RWPE2 (cell line): ENCODE measurements at regions not wholly inside any gene's neighbourhood (a gene's known extent, or its start where the extent isn't known, plus 50 kb on each side); places are given as distances from the start of the nearest gene placed in this dataset.
"Not testable (repeated sequence)": the region's sequence is repeated elsewhere in the genome, so short reads cannot be mapped to it uniquely, and the experiment has no call there.

ENCODE experiments used
- ATAC-seq: fragments of 200-7000 bp; cut with Tn5 transposase; 3 replicates; pipeline ENCODE4 v1.9.1; 2021; ENCODE audit warnings: low read depth
- DNase-seq: peaks from one replicate; pipeline ENCODE4 v3.0.0-alpha.2; 2020; ENCODE audit warnings: low spot score
- H3K27ac ChIP-seq: fragments of 450-650 bp; 2 replicates; pipeline ENCODE4 v1.5.1; 2017; ENCODE audit warnings: mild to moderate bottlenecking; ENCODE audit not compliant: poor library complexity, severe bottlenecking
- H3K27me3 ChIP-seq: fragments of 250-450 bp; sonication (Bioruptor Pico); 2 replicates; pipeline ENCODE4 v1.5.1; 2021; ENCODE audit warnings: mild to moderate bottlenecking, moderate library complexity; ENCODE audit not compliant: insufficient read depth, poor library complexity, severe bottlenecking
- H3K36me3 ChIP-seq: fragments of 250-450 bp; sonication (Bioruptor Pico); 2 replicates; pipeline ENCODE4 v1.5.1; 2020; ENCODE audit warnings: low read depth, mild to moderate bottlenecking, moderate library complexity
- H3K4me1 ChIP-seq: fragments of 250-450 bp; sonication (Bioruptor Pico); 2 replicates; pipeline ENCODE4 v1.5.1; 2021; ENCODE audit warnings: mild to moderate bottlenecking, moderate library complexity; ENCODE audit not compliant: insufficient read depth, poor library complexity, severe bottlenecking
- H3K4me3 ChIP-seq: fragments of 250-450 bp; sonication (Bioruptor Pico); 2 replicates; pipeline ENCODE4 v1.5.1; 2021; ENCODE audit warnings: mild to moderate bottlenecking, moderate library complexity; ENCODE audit not compliant: severe bottlenecking
- H3K9me3 ChIP-seq: fragments of 250-450 bp; sonication (Bioruptor Pico); 2 replicates; pipeline ENCODE4 v1.5.1; 2021; ENCODE audit warnings: mild to moderate bottlenecking, moderate library complexity; ENCODE audit not compliant: severe bottlenecking
- TF ChIP-seq, protein P1 (sequence below): fragments of 450-650 bp; IDR thresholded peaks from one replicate; pipeline ENCODE4 v1.5.1; 2017; ENCODE audit warnings: mild to moderate bottlenecking, moderate library complexity; ENCODE audit not compliant: poor library complexity, severe bottlenecking

DNA sequence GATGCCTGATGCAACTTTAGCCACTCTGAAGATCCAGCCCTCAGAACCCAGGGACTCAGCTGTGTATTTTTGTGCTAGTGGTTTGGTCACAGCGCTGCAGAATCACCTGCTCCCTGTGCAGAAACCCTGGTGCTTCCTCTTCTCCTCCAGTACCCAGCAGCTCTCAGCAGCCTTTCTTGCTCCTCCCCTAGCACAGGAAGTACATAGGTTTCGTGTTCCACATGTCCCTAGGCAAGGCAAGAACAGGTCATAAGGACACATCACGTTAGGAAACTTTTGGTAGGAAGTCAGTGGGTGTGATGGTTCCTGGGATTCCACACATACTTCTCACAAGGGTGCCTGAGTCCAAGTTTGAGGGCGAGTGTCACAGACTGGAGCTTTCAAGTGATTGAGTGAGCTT is 167.9 kb upstream of the PRSS1 start:
- TF ChIP-seq, protein P1, sequence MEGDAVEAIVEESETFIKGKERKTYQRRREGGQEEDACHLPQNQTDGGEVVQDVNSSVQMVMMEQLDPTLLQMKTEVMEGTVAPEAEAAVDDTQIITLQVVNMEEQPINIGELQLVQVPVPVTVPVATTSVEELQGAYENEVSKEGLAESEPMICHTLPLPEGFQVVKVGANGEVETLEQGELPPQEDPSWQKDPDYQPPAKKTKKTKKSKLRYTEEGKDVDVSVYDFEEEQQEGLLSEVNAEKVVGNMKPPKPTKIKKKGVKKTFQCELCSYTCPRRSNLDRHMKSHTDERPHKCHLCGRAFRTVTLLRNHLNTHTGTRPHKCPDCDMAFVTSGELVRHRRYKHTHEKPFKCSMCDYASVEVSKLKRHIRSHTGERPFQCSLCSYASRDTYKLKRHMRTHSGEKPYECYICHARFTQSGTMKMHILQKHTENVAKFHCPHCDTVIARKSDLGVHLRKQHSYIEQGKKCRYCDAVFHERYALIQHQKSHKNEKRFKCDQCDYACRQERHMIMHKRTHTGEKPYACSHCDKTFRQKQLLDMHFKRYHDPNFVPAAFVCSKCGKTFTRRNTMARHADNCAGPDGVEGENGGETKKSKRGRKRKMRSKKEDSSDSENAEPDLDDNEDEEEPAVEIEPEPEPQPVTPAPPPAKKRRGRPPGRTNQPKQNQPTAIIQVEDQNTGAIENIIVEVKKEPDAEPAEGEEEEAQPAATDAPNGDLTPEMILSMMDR, result no peak
- DNase-seq (no peak), ATAC-seq (peak; percentile 61)
- no peaks in the 10 kb centered on the region for H3K9me3 ChIP-seq
- peak overlapping the region; percentile 16 for H3K27ac ChIP-seq
- H3K36me3 ChIP-seq, result no peaks in the 10 kb centered on the region
- H3K4me3 ChIP-seq, result no peak overlapping the region
- no peaks in the 10 kb centered on the region for H3K27me3 ChIP-seq
- peaks cover 27% of the 10 kb centered on the region for H3K4me1 ChIP-seq

DNA sequence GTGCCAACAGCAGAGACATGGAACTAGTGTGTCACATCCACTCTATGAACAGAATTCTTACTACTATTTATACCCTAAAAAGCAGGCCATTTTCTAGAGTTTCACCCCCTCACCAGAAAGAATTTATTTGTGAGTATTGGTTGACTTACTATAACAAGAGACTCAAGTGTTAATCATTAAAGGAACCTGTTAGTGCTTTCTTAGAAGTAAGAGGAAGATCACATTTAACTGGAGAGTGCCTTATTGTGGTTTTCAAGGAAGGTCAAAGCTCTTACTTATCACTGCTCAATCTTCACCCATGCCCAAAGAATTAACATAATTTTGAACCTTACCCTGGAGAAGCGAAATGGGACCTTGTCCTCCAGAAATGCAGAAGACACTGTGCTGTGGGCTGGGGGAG is 169.3 kb upstream of the PRSS1 start:
- Histone ChIP-seq H3K36me3 (no peaks in the 10 kb centered on the region), H3K4me3 (no peak overlapping the region), H3K9me3 (no peaks in the 10 kb centered on the region), H3K27ac (no peak overlapping the region), H3K27me3 (no peaks in the 10 kb centered on the region), H3K4me1 (peaks cover 27% of the 10 kb centered on the region)
- TF ChIP-seq, protein P1, result no peak
- ATAC-seq (no peak), DNase-seq (no peak)

DNA sequence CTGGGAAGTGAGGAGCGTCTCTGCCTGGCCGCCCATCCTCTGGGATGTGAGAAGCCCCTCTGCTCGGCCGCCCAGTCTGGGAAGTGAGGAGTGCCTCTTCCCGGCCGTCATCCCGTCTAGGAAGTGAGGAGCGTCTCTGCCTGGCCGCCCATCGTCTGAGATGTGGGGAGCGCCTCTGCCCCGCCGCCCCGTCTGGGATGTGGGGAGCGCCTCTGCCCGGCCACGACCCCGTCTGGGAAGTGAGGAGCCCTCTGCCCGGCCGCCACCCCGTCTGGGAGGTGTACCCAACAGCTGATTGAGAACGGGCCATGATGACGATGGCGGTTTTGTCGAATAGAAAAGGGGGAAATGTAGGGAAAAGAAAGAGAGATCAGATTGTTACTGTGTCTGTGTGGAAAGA is 173.9 kb upstream of the PRSS1 start:
- not testable (repeated sequence) for H3K9me3 ChIP-seq, DNase-seq, H3K4me3 ChIP-seq, H3K4me1 ChIP-seq, H3K27ac ChIP-seq, ATAC-seq, H3K27me3 ChIP-seq, H3K36me3 ChIP-seq

DNA sequence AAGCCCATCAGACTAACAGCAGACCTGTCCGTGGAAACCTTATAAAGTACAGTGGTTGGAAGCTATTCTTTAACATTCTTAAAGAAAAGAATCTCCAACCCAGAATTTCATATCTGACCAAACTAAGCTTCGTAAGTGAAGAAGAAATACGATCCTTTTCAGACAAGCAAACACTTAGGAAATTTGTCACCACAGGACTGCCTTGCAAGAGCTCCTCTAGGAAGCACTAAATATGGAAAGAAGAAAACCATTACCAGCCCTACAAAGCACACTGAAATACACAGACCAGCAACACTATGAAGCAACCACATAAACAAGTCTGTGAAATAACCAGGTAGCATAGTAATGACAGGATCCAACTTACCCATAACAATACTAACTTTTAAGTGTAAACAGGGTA is 177.7 kb upstream of the PRSS1 start:
- Histone ChIP-seq H3K27ac (no peak overlapping the region), H3K36me3 (no peaks in the 10 kb centered on the region), H3K27me3 (no peaks in the 10 kb centered on the region), H3K9me3 (no peaks in the 10 kb centered on the region), H3K4me1 (peaks cover 19% of the 10 kb centered on the region), H3K4me3 (no peak overlapping the region)
- TF ChIP-seq, protein P1, result no peak
- DNase-seq, result no peak
- no peak for ATAC-seq

DNA sequence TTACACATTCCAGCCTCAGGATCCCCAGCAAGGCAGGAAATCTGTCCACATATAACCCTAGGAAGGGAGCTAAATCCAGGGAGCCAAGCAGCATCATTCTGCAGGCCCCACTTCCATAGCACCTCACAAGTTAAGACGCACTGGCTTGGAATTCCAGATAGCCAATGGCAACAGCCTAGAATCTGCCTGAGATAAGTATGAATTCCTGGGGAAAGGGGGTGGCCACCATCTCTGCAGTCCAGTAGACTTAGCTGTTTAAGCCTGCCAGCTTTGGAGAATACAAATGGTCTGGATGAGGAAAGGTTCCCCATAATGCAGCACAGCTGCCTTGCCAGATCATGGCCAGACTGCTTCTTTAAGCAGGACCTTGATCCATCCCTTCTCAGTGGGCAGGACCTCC is 179.4 kb upstream of the PRSS1 start:
- no peak overlapping the region for H3K4me3 ChIP-seq
- H3K4me1 ChIP-seq, result peaks cover 19% of the 10 kb centered on the region
- ATAC-seq (no peak), DNase-seq (no peak)
- TF ChIP-seq, protein P1, result no peak
- peak overlapping the region; percentile 75 for H3K27ac ChIP-seq
- no peaks in the 10 kb centered on the region for H3K36me3 ChIP-seq
- no peaks in the 10 kb centered on the region for H3K27me3 ChIP-seq
- no peaks in the 10 kb centered on the region for H3K9me3 ChIP-seq
